HG02763 (cell line): ENCODE measurements at regions not wholly inside any gene's neighbourhood (a gene's known extent, or its start where the extent isn't known, plus 50 kb on each side); places are given as distances from the start of the nearest gene placed in this dataset.
"Not testable (repeated sequence)": the region's sequence is repeated elsewhere in the genome, so short reads cannot be mapped to it uniquely, and the experiment has no call there.

Source experiments
- ATAC-seq: cut with Tn5 transposase; IDR thresholded peaks from one replicate; pipeline ENCODE4 v1.9.1; 2021; ENCODE audit warnings: mild to moderate bottlenecking, moderate library complexity; ENCODE audit not compliant: unreplicated experiment

- no peak for ATAC-seq
Observed at GRCh38 chr5:62790348-62790747, 211.7 kb downstream of the LRRC70 start.

- ATAC-seq: no peak
Observed at GRCh38 chr5:62786099-62786498, 207.5 kb downstream of the LRRC70 start.

- ATAC-seq: no peak
Observed at GRCh38 chr5:62785588-62785987, 207.0 kb downstream of the LRRC70 start.

GRCh38 chr5:62783374-62784057, 204.9 kb downstream of the LRRC70 start:
- peak; percentile 68 for ATAC-seq

GRCh38 chr5:62780888-62781287, 202.3 kb downstream of the LRRC70 start:
- no peak for ATAC-seq

- ATAC-seq: no peak
Observed at GRCh38 chr5:62780230-62780629, 201.6 kb downstream of the LRRC70 start.

GRCh38 chr5:62779010-62779422, 200.4 kb downstream of the LRRC70 start:
- no peak for ATAC-seq

- ATAC-seq: no peak
Observed at GRCh38 chr5:62778316-62779009, 199.8 kb downstream of the LRRC70 start.

GRCh38 chr5:62777081-62777480, 198.5 kb downstream of the LRRC70 start:
- not testable (repeated sequence) for ATAC-seq

GRCh38 chr5:62776592-62776991, 198.0 kb downstream of the LRRC70 start:
- ATAC-seq: not testable (repeated sequence)

GRCh38 chr5:62773460-62773859, 194.8 kb downstream of the LRRC70 start:
- no peak for ATAC-seq

GRCh38 chr5:62771341-62771740, 192.7 kb downstream of the LRRC70 start:
- no peak for ATAC-seq

- no peak for ATAC-seq
Observed at GRCh38 chr5:62767650-62768049, 189.0 kb downstream of the LRRC70 start.

GRCh38 chr5:62767077-62767476, 188.5 kb downstream of the LRRC70 start:
- no peak for ATAC-seq

- ATAC-seq: no peak
Observed at GRCh38 chr5:62762503-62762902, 183.9 kb downstream of the LRRC70 start.

- not testable (repeated sequence) for ATAC-seq
Observed at GRCh38 chr5:62757686-62758085, 179.1 kb downstream of the LRRC70 start.

GRCh38 chr5:62752998-62753367, 174.4 kb downstream of the LRRC70 start:
- ATAC-seq: not testable (repeated sequence)

GRCh38 chr5:62752056-62752997, 173.7 kb downstream of the LRRC70 start:
- ATAC-seq: not testable (repeated sequence)

- ATAC-seq: no peak
Observed at GRCh38 chr5:62742207-62742606, 163.6 kb downstream of the LRRC70 start.

- no peak for ATAC-seq
Observed at GRCh38 chr5:62741761-62742160, 163.1 kb downstream of the LRRC70 start.

- no peak for ATAC-seq
Observed at GRCh38 chr5:62737766-62738165, 159.1 kb downstream of the LRRC70 start.
